ENCODE measurements at regions not wholly inside any gene's neighbourhood (a gene's known extent, or its start where the extent isn't known, plus 50 kb on each side); places are given as distances from the start of the nearest gene placed in this dataset.
A peak's percentile ranks its signal among the peaks of the same experiment; 100 is the strongest.

DNA sequence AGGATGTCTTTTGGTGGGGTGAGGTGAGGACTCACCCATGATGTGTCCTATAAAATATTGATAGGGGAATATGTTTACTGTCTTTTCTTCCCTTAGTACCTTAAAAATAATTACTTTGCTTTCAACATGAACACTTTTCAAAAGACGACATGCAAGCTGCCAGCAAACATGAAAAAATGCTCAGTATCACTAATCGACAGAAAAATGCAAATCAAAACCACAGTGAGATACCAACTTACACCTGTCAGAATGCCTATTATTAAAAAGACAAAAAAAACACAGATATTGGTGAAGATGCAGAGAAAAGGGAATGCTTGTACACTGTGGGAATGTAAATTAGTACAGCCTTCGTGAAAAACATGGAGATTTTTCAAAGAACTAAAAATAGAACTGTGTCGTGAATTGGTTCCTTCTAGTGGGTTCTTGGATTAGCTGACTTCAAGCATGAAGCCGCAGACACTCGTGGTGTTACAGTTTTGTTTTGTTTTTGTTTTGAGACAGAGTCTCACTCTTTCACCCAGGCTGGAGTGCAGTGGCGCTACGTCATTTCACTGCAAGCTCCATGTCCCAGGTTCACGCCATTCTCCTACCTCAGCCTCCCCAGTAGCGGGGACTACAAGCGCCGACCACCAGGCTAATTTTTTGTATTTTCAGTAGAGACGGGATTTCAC is 160.9 kb downstream of the FGF9 start:
- DNase-seq (ENCODE audit: low read depth), result no peak
- no peak overlapping the region for H3K4me3 ChIP-seq (ENCODE audit: low read depth, low read length)
- no peak for TF ChIP-seq CTCF (IDR thresholded peaks at IDR 0.05; ENCODE audit: low read depth, low read length)
- no peak for TF ChIP-seq MYC (IDR thresholded peaks at IDR 0.05; ENCODE audit: low read depth, low read length)
- TF ChIP-seq MAX (IDR thresholded peaks at IDR 0.05; ENCODE audit: low read depth, low read length), result no peak
- TF ChIP-seq POLR2A (IDR thresholded peaks at IDR 0.05; ENCODE audit: extremely low read depth, insufficient read length), result no peak

DNA sequence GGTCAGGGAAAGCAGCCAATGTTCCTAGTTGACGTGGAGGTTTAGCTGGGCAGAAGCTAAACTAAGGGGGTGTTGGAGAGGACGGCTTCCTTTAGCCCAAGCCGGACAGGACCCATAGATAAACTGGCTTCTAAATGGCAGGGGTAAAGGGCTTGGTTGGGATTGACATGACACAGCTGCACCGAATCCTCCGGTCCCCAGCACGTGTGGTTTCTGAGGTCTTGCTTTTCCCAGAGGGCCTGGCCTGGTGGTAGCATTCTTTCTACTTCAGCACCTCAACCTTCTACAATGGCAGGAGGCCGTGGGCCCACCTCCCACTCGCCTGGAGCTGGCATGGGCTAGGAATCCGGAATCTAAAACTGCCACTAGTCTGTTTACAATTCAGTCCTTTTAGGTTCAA is 163.0 kb downstream of the FGF9 start:
- TF ChIP-seq MAX (IDR thresholded peaks at IDR 0.05; ENCODE audit: low read depth, low read length), result no peak
- no peak for TF ChIP-seq CTCF (IDR thresholded peaks at IDR 0.05; ENCODE audit: low read depth, low read length)
- TF ChIP-seq POLR2A (IDR thresholded peaks at IDR 0.05; ENCODE audit: extremely low read depth, insufficient read length), result no peak
- no peak for TF ChIP-seq MYC (IDR thresholded peaks at IDR 0.05; ENCODE audit: low read depth, low read length)
- peak; percentile 5 for DNase-seq (ENCODE audit: low read depth)
- no peak overlapping the region for H3K4me3 ChIP-seq (ENCODE audit: low read depth, low read length)

GRCh38 chr13:21834521-21834920 is 163.6 kb downstream of the FGF9 start:
- no peak for DNase-seq (ENCODE audit: low read depth)
- H3K4me3 ChIP-seq (ENCODE audit: low read depth, low read length), result no peak overlapping the region
- no peak for TF ChIP-seq POLR2A (IDR thresholded peaks at IDR 0.05; ENCODE audit: extremely low read depth, insufficient read length)
- no peak for TF ChIP-seq MYC (IDR thresholded peaks at IDR 0.05; ENCODE audit: low read depth, low read length)
- no peak for TF ChIP-seq MAX (IDR thresholded peaks at IDR 0.05; ENCODE audit: low read depth, low read length)
- TF ChIP-seq CTCF (IDR thresholded peaks at IDR 0.05; ENCODE audit: low read depth, low read length), result no peak

DNA sequence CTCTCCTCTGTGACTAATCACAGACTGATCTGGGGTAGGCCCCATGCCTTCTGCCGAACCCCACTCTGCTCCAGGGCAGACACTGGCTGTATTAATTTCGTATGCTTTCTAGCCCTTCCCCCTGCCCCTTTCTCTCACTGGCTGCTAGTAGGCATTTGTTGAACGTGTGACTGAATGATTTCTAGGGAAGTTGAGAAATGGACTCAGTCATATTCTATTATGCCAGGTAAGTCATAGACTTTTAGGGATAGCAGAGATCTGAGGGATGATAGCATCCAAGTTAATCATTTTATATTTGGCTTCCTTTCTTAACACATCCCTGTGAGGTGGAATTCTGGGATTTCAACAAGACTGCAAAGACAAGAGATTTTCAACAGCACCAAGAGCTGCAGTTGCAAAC is 166.4 kb downstream of the FGF9 start:
- H3K4me3 ChIP-seq (ENCODE audit: low read depth, low read length), result no peak overlapping the region
- DNase-seq (ENCODE audit: low read depth), result no peak
- TF ChIP-seq MYC (IDR thresholded peaks at IDR 0.05; ENCODE audit: low read depth, low read length) (no peak), POLR2A (IDR thresholded peaks at IDR 0.05; ENCODE audit: extremely low read depth, insufficient read length) (no peak), CTCF (IDR thresholded peaks at IDR 0.05; ENCODE audit: low read depth, low read length) (no peak), MAX (IDR thresholded peaks at IDR 0.05; ENCODE audit: low read depth, low read length) (no peak)

DNA sequence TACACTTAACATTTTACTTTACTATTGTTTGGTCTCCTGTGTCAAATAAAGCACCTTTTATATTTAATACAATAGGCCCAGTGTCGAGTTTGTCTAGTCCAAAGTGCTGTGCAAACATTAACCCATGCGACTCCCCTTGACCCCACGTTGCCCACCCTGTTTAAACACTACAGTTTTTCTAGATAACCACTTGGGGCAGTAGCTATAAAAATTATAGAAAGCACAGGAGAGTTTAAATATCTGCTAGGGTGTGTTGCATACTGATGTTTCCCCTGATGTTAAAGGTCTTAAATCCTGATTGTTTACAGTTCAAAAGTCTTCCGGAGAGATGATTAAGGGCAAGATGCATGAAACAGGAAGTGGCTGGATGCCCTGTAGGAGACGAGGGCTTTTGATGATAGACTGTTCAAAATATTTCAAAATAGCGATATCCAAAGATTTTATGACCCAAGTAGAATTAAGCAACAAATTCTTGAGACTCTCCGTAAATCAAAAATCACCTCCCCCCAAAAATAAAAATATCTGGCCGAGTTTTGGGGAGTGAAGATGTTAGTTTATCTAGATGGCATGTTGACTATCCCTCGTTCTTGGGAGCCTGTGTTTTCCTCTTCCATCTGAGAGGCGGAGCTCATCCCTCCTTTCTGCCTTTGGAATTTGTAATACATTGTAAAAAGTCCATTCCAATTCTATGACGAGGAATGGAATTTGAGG is 167.1 kb downstream of the FGF9 start:
- no peak overlapping the region for H3K4me3 ChIP-seq (ENCODE audit: low read depth, low read length)
- no peak for DNase-seq (ENCODE audit: low read depth)
- TF ChIP-seq POLR2A (IDR thresholded peaks at IDR 0.05; ENCODE audit: extremely low read depth, insufficient read length) (no peak), MYC (IDR thresholded peaks at IDR 0.05; ENCODE audit: low read depth, low read length) (no peak), MAX (IDR thresholded peaks at IDR 0.05; ENCODE audit: low read depth, low read length) (no peak), CTCF (IDR thresholded peaks at IDR 0.05; ENCODE audit: low read depth, low read length) (no peak)
